Lower lobe of right lung (tissue), 2 donors: ENCODE measurements at regions not wholly inside any gene's neighbourhood (a gene's known extent, or its start where the extent isn't known, plus 50 kb on each side); places are given as distances from the start of the nearest gene placed in this dataset.
"Not testable (repeated sequence)": the region's sequence is repeated elsewhere in the genome, so short reads cannot be mapped to it uniquely, and the experiment has no call there.

ENCODE experiments used
- ATAC-seq, 2 donors: fragments of 200-7000 bp; cut with Tn5 transposase; one replicate each; pipeline ENCODE4 v1.9.1; 2020 to 2022; ENCODE audit warnings: mild to moderate bottlenecking in 2 of 2, moderate library complexity in 2 of 2
- DNase-seq: peaks from one replicate; pipeline ENCODE4 v3.0.0-alpha.2; 2020
- H3K27ac ChIP-seq: fragments of 200-600 bp; one replicate; pipeline ENCODE4 v1.8.0; 2022
- H3K27me3 ChIP-seq: fragments of 200-600 bp; one replicate; pipeline ENCODE4 v1.8.0; 2022; ENCODE audit warnings: low read depth
- H3K36me3 ChIP-seq: fragments of 200-600 bp; one replicate; pipeline ENCODE4 v1.8.0; 2022; ENCODE audit warnings: mild to moderate bottlenecking
- H3K4me1 ChIP-seq: fragments of 200-600 bp; one replicate; pipeline ENCODE4 v1.8.0; 2022
- H3K4me3 ChIP-seq: fragments of 200-600 bp; one replicate; pipeline ENCODE4 v1.8.0; 2022; ENCODE audit warnings: mild to moderate bottlenecking
- H3K9me3 ChIP-seq: fragments of 200-600 bp; one replicate; pipeline ENCODE4 v1.8.0; 2022
- intact Hi-C: fragments of 100-400 bp; cut with DNase I; formaldehyde crosslinking; loops from one replicate; pipeline ENCODE4 v1.11.0; 2022
- TF ChIP-seq, protein P1 (sequence below): fragments of 200-600 bp; IDR thresholded peaks from one replicate; pipeline ENCODE4 v1.8.0; 2022; ENCODE audit warnings: antibody characterized with exemption, mild to moderate bottlenecking
- donor health status: DM: no; HTN: yes; CAD: no; lungs with severe emphysema.

DNA sequence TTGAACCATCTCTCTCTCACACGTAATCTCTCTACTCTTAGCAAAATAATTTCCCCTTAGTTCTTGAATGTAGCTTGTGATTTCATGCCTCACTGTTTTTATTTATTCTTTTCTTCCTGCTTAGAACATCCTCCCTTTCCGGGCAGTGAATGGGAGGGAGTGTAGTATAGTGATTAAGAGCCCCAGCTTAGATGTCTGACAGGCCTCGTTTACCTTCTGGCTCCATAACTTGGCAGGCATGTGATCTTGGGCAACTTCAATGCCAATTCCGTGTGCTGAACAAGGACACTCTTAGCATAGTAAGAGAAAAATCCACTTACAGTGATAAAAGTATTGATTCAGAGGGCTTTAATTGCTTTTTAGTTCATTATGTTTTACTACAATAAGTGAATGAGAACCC, 96.3 kb upstream of the TNPO1 start:
- intact Hi-C loops, result no loop called here
- TF ChIP-seq, protein P1, sequence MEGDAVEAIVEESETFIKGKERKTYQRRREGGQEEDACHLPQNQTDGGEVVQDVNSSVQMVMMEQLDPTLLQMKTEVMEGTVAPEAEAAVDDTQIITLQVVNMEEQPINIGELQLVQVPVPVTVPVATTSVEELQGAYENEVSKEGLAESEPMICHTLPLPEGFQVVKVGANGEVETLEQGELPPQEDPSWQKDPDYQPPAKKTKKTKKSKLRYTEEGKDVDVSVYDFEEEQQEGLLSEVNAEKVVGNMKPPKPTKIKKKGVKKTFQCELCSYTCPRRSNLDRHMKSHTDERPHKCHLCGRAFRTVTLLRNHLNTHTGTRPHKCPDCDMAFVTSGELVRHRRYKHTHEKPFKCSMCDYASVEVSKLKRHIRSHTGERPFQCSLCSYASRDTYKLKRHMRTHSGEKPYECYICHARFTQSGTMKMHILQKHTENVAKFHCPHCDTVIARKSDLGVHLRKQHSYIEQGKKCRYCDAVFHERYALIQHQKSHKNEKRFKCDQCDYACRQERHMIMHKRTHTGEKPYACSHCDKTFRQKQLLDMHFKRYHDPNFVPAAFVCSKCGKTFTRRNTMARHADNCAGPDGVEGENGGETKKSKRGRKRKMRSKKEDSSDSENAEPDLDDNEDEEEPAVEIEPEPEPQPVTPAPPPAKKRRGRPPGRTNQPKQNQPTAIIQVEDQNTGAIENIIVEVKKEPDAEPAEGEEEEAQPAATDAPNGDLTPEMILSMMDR, result no peak
- H3K36me3 ChIP-seq, result no peaks in the 10 kb centered on the region

DNA sequence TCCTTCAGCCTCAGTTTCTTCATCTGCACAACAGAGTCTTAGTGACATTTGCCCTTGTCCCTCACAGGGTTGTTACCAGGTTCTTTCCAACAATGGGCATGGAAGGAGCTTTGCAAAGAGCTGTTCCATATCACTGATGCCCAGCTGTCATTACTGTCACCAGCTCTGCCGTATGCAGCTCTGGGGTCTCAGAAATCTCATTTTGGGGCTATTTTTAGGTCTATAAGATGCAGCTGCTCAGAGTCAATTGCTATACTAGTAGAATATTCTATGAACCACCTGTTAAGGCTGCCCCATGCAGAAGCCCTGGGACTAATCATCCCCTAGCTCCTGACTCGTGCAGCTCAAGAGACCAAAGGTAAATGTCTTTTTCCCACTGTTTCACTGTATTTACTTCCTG, 105.1 kb upstream of the TNPO1 start:
- no peaks in the 10 kb centered on the region for H3K9me3 ChIP-seq
- no peaks in the 10 kb centered on the region for H3K27me3 ChIP-seq
- ATAC-seq (no peak), DNase-seq (no peak)
- intact Hi-C loops, result no loop called here
- H3K36me3 ChIP-seq, result no peaks in the 10 kb centered on the region
- TF ChIP-seq, protein P1, result no peak
- no peak overlapping the region for H3K4me3 ChIP-seq
- no peaks in the 10 kb centered on the region for H3K4me1 ChIP-seq
- no peak overlapping the region for H3K27ac ChIP-seq

More for the DNA sequence above, 96.3 kb upstream of the TNPO1 start:
- DNase-seq (no peak), ATAC-seq (no peak)
- Histone ChIP-seq H3K4me3 (no peak overlapping the region), H3K27me3 (no peaks in the 10 kb centered on the region), H3K4me1 (no peaks in the 10 kb centered on the region), H3K27ac (no peak overlapping the region), H3K9me3 (no peaks in the 10 kb centered on the region)

GRCh38 chr5:72709341-72709740, 107.1 kb upstream of the TNPO1 start:
- Histone ChIP-seq H3K4me3 (no peak overlapping the region), H3K27ac (no peak overlapping the region), H3K36me3 (no peaks in the 10 kb centered on the region), H3K27me3 (no peaks in the 10 kb centered on the region), H3K4me1 (no peaks in the 10 kb centered on the region), H3K9me3 (no peaks in the 10 kb centered on the region)
- DNase-seq (no peak), ATAC-seq (no peak)
- TF ChIP-seq, protein P1, result no peak
- intact Hi-C loops, result no loop called here

DNA sequence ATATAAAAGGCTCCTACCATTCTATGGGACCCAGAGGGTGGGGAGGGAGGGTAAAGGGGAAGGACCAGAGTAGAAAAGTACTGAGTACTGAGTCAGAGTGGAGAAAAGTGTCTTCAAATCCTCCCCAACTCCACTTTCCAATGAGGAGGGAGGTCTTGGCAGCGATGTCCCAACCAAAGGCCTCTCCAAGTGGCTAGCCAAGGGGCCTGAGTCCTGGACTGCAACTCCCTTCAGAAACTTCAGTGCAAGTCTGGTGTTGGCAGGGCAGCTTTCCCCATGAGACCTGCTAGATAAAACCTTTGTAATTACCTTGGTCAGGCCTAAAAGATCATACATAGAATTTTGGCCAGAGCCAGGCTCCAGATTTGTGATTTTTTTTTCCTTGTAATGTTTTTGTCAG, 111.3 kb upstream of the TNPO1 start:
- H3K27ac ChIP-seq, result no peak overlapping the region
- H3K9me3 ChIP-seq, result no peaks in the 10 kb centered on the region
- H3K4me3 ChIP-seq, result no peak overlapping the region
- no peak for DNase-seq
- H3K36me3 ChIP-seq, result no peaks in the 10 kb centered on the region
- TF ChIP-seq, protein P1, result no peak
- intact Hi-C loops, result no loop called here
- no peaks in the 10 kb centered on the region for H3K27me3 ChIP-seq
- no peaks in the 10 kb centered on the region for H3K4me1 ChIP-seq
- ATAC-seq, result no peak

DNA sequence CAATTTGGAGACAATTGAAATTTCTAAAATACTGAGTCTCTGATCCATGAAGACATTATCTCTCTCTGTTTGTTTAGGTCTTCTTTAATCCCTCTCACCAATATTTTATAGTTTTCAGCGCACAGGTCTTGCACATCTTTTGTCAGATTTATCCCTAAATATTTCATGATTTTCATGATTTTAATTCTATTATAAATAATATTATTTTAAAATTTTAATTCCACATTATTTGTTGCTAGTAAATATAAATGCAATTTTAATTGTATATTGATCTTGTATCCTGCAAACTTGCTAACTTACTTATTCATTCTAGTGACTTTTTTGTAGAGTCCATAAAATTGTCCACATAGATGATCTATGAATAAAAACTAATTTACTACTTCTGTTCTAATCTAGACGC, 112.6 kb upstream of the TNPO1 start:
- H3K27ac ChIP-seq, result no peak overlapping the region
- H3K4me1 ChIP-seq, result no peaks in the 10 kb centered on the region
- H3K27me3 ChIP-seq, result no peaks in the 10 kb centered on the region
- H3K9me3 ChIP-seq, result no peaks in the 10 kb centered on the region
- no peak overlapping the region for H3K4me3 ChIP-seq
- no peaks in the 10 kb centered on the region for H3K36me3 ChIP-seq
- ATAC-seq, result no peak
- TF ChIP-seq, protein P1, result no peak
- DNase-seq, result no peak
- intact Hi-C loops, result no loop called here

- ATAC-seq, result no peak
These were observed 113.5 kb upstream of the TNPO1 start for GRCh38 chr5:72702881-72703434.

DNA sequence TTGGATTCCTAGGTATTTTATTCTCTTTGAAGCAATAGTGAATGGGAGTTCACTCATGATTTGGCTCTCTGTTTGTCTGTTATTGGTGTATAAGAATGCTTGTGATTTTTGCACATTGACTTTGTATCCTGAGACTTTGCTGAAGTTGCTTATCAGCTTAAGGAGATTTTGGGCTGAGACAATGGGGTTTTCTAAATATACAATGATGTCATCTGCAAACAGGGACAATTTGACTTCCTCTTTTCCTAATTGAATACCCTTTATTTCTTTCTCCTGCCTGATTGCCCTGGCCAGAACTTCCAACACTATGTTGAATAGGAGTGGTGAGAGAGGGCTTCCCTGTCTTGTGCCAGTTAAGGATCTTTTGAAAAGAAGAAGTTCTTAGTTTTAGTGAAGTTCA, 114.4 kb upstream of the TNPO1 start:
- H3K27me3 ChIP-seq, H3K4me3 ChIP-seq, ATAC-seq, H3K36me3 ChIP-seq, H3K27ac ChIP-seq, intact Hi-C loops, DNase-seq, H3K4me1 ChIP-seq, H3K9me3 ChIP-seq: not testable (repeated sequence)

More at GRCh38 chr5:72702881-72703434, 113.5 kb upstream of the TNPO1 start:
- Histone ChIP-seq H3K27ac (no peak overlapping the region), H3K9me3 (no peaks in the 10 kb centered on the region), H3K4me1 (no peaks in the 10 kb centered on the region), H3K4me3 (no peak overlapping the region), H3K27me3 (no peaks in the 10 kb centered on the region), H3K36me3 (no peaks in the 10 kb centered on the region)
- intact Hi-C loops, result no loop called here
- DNase-seq, result no peak
- TF ChIP-seq, protein P1, result no peak
